Spleen (tissue), 7 donors: ENCODE measurements at regions not wholly inside any gene's neighbourhood (a gene's known extent, or its start where the extent isn't known, plus 50 kb on each side); places are given as distances from the start of the nearest gene placed in this dataset.

Experiments used
- POLR2A ChIP-seq, 3 donors: fragments of 450-650 bp; IDR thresholded peaks; one replicate each; pipeline ENCODE4 v1.5.1; 2017; ENCODE audit warnings: antibody characterized with exemption in 3 of 3, mild to moderate bottlenecking in 1 of 3
- POLR2AphosphoS5 ChIP-seq, 3 donors: sonication (generic); formaldehyde crosslinking; IDR thresholded peaks; one replicate each; pipeline ENCODE4 v1.5.1; 2017; ENCODE audit warnings: antibody characterized with exemption in 3 of 3
- TF ChIP-seq, protein P1 (sequence below), 11 experiments: fragments of 200-600 bp in 7 of 11; fragments of 450-650 bp in 4 of 11; sonication (generic) in 4 of 11; IDR thresholded peaks in 8 of 11; conservative IDR thresholded peaks in 3 of 11; 1 replicate in 7 of 11; 2 replicates in 4 of 11; pipeline versions ENCODE4 v1.4.0 to v1.8.0; 2016 to 2021; ENCODE audit warnings: antibody characterized with exemption in 11 of 11, inconsistent platforms in 4 of 11, mild to moderate bottlenecking in 1 of 11
- donor health status: DM: no; HTN: no; CAD: no; lungs with moderate emphysema.
- donor health status: DM: no; HTN: no; CAD: no.
- donor health status: DM: no; HTN: no; CAD: no.

DNA sequence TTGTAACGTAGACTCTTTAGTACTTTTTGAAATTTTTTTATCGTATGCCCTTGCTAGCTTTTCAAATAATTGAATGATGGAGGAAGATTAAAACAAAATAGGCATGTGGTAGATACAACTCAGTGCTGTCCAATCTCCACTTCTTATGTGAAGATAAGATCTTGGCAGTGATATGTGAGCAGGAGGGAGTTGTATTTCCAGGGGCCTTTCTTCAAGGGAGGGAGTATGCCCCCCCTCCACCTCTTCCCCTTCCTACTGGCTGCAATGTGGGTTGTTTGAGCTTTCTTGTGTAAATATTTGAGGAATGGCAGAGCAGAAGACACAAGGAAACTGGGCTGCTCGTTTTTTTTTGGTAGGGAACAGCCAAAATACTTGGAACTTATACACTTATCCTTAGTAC is 374.9 kb downstream of the PSAT1 start:
- TF ChIP-seq, protein P1, sequence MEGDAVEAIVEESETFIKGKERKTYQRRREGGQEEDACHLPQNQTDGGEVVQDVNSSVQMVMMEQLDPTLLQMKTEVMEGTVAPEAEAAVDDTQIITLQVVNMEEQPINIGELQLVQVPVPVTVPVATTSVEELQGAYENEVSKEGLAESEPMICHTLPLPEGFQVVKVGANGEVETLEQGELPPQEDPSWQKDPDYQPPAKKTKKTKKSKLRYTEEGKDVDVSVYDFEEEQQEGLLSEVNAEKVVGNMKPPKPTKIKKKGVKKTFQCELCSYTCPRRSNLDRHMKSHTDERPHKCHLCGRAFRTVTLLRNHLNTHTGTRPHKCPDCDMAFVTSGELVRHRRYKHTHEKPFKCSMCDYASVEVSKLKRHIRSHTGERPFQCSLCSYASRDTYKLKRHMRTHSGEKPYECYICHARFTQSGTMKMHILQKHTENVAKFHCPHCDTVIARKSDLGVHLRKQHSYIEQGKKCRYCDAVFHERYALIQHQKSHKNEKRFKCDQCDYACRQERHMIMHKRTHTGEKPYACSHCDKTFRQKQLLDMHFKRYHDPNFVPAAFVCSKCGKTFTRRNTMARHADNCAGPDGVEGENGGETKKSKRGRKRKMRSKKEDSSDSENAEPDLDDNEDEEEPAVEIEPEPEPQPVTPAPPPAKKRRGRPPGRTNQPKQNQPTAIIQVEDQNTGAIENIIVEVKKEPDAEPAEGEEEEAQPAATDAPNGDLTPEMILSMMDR (IDR thresholded peaks at IDR 0.05 in 8 of 11, conservative IDR thresholded peaks at IDR 0.05 in 3 of 11), result no peak
- TF ChIP-seq POLR2A (IDR thresholded peaks at IDR 0.05) (no peak), POLR2AphosphoS5 (IDR thresholded peaks at IDR 0.05) (no peak)
